GM13977 (cell line): ENCODE measurements at regions not wholly inside any gene's neighbourhood (a gene's known extent, or its start where the extent isn't known, plus 50 kb on each side); places are given as distances from the start of the nearest gene placed in this dataset.

Experiments used
- DNase-seq: peaks from one replicate; pipeline ENCODE4 v3.0.0; 2012; ENCODE audit warnings: low spot score
- in situ Hi-C: fragments of 300-500 bp; cut with MboI; formaldehyde crosslinking; loops from one replicate; pipeline ENCODE4 v1.12.0; 2022; ENCODE audit warnings: low sequenced_read_pairs, low pct_unique_long_range_greater_than_20kb, mixed read lengths, inconsistent platforms; ENCODE audit not compliant: unreplicated experiment
- TF ChIP-seq, protein P1 (sequence below): IDR thresholded peaks from 2 replicates; pipeline ENCODE4 v1.5.1; 2012; ENCODE audit warnings: mild to moderate bottlenecking, control low read depth; ENCODE audit not compliant: insufficient read depth; ENCODE audit errors: extremely low read depth, missing control alignments

DNA sequence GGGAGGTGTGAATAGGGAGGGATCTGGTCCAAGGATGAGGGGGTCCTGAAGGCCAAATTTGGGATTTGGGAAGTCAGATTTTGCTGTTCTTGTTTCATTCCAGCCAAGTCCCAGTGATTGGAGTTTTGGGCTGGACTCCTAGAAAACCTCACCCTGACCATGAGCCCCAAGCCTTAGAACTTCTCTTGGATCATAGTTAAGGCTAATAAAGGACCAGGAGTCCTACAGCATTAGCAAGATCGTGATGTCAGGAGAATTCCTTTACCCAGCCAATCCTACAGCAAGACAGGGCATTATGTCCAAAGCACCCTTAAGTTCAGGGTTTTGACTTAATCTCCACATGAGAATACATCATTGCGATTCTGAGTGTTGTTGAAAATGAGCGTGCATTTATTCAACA lies 85.0 kb downstream of the SOX9 start:
- in situ Hi-C loops = no loop called here
- DNase-seq = no peak
- TF ChIP-seq, protein P1, sequence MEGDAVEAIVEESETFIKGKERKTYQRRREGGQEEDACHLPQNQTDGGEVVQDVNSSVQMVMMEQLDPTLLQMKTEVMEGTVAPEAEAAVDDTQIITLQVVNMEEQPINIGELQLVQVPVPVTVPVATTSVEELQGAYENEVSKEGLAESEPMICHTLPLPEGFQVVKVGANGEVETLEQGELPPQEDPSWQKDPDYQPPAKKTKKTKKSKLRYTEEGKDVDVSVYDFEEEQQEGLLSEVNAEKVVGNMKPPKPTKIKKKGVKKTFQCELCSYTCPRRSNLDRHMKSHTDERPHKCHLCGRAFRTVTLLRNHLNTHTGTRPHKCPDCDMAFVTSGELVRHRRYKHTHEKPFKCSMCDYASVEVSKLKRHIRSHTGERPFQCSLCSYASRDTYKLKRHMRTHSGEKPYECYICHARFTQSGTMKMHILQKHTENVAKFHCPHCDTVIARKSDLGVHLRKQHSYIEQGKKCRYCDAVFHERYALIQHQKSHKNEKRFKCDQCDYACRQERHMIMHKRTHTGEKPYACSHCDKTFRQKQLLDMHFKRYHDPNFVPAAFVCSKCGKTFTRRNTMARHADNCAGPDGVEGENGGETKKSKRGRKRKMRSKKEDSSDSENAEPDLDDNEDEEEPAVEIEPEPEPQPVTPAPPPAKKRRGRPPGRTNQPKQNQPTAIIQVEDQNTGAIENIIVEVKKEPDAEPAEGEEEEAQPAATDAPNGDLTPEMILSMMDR = no peak

DNA sequence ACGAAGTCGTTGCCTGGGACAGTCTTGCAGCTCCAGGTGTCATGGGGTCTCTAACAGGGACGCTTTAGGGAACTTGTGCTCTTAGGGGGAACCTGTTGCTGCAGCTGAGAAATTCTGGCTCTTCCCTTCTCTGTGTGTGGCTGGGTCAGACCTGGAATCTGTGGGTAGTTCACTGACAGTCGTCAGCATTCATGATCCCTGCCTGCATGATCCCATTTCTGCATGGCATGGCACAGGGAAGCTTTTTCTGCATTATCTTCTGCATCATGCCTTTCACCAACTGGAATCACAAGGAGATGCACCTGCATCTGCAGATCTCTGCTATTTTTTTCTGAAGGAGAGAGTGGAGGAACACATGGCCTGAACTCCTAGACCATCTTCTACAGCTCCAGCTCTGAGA lies 85.6 kb downstream of the SOX9 start:
- DNase-seq = no peak
- TF ChIP-seq, protein P1 = no peak
- in situ Hi-C loops = no loop called here

DNA sequence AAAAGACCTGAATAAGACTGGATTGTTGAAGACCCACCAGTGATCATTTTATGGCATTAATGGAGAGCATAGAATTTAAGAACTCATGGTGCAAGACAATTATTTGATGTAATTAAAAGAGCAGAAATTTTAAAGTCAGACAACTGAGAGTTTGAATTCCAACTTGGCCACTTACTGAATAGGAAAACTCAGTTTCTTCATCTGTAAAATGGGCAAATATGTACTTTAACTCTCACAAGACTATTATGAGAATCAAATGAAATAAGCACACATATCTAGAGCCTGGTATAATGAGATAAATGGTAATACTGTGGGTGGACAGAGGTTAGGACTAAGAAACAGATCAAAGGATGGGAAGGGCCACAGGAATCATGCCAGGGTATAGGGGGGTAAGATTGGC lies 88.0 kb downstream of the SOX9 start:
- in situ Hi-C loops = no loop called here
- TF ChIP-seq, protein P1 = no peak
- DNase-seq = no peak

DNA sequence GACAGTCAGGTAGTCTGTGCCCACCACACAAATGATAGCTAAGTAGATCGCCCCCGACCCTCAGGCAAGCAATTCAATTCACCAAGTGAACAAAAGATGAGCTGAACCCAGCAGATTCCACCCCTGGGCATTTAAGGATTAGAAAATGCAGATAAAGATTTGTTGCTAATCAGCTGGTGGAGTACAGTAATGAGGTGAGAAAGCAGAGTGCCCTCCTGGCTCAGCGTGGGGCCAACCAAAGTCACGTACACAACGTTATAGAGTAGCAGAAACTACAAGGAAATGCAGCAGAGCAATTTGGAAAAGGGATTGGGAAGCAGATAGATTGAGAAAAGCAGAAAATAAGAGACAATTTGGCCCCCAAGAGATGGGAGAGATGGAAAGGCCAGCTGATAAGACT lies 91.2 kb downstream of the SOX9 start:
- TF ChIP-seq, protein P1 = no peak
- in situ Hi-C loops = no loop called here
- no peak for DNase-seq

DNA sequence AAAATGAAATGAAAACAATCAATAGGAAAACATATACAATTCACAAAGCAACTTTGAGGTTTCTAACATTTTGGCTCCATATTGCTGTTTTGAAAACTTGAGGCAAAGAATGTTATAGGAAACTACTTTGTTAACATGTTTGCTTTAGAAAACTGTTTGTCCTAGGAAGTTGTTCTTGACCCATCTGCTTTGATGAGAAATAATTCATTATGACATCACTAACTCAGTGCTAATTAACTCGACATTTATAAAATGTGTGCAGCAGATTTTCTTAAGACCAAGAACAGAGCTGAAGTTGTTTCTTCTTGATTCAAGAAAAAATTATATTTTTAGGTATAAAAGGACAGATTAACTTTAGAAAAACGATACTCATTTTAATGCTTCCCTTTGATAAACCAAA lies 94.7 kb downstream of the SOX9 start:
- DNase-seq = no peak
- in situ Hi-C loops = no loop called here
- TF ChIP-seq, protein P1 = no peak

DNA sequence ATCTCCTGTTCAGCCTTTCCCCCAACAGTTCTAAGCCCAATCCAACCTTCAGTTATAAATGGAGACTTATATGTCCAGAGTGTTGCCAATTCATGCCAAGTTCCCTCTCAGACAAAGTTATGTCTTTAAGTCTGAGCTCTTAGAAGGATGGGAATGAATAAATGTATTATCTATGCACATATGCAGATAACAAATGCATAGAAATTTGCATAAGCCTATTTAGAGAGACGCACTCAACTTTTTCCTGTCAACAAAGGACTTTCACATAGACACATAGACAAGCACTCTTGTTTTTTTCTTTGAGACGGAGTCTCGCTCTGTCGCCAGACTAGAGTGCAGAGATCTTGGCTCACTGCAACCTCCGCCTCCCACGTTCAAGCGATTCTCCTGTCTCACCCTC lies 95.1 kb downstream of the SOX9 start:
- TF ChIP-seq, protein P1 = no peak
- DNase-seq = no peak
- in situ Hi-C loops = no loop called here
